Activated CD4-positive, alpha-beta memory T cell treated with anti-CD3 and anti-CD28 coated beads for 36 hours (primary cell): ENCODE measurements at regions not wholly inside any gene's neighbourhood (a gene's known extent, or its start where the extent isn't known, plus 50 kb on each side); places are given as distances from the start of the nearest gene placed in this dataset.

ENCODE experiments used
- CTCF ChIA-PET: fragments of 350-600 bp; sonication (Branson Sonifier 250); formaldehyde crosslinking; loops from one replicate; lab custom pipeline; 2021; ENCODE audit warnings: antibody characterized with exemption, inconsistent platforms; lab: Charles Lee
- POLR2A ChIA-PET: fragments of 350-600 bp; sonication (Branson Sonifier 250); formaldehyde crosslinking; loops from one replicate; lab custom pipeline; 2021; ENCODE audit warnings: antibody characterized with exemption; lab: Charles Lee
- DNase-seq: peaks from one replicate; pipeline ENCODE4 v3.0.0-alpha.2; 2020
- H3K27ac Mint-ChIP-seq: one replicate; pipeline ENCODE4 v1.8.0; 2021; ENCODE audit warnings: mixed read lengths
- H3K27me3 Mint-ChIP-seq: one replicate; pipeline ENCODE4 v1.8.0; 2021; ENCODE audit warnings: mixed read lengths
- H3K36me3 Mint-ChIP-seq: one replicate; pipeline ENCODE4 v1.8.0; 2021; ENCODE audit warnings: mixed read lengths
- H3K4me1 Mint-ChIP-seq: one replicate; pipeline ENCODE4 v1.8.0; 2021; ENCODE audit warnings: low read depth, mixed read lengths
- H3K4me3 Mint-ChIP-seq: one replicate; pipeline ENCODE4 v1.8.0; 2021; ENCODE audit warnings: mild to moderate bottlenecking, mixed read lengths
- H3K9me3 Mint-ChIP-seq: one replicate; pipeline ENCODE4 v1.8.0; 2021; ENCODE audit warnings: mixed read lengths
- intact Hi-C: fragments of 100-400 bp; cut with micrococcal nuclease; formaldehyde crosslinking; loops from one replicate; pipeline ENCODE4 v1.15.1; 2023

DNA sequence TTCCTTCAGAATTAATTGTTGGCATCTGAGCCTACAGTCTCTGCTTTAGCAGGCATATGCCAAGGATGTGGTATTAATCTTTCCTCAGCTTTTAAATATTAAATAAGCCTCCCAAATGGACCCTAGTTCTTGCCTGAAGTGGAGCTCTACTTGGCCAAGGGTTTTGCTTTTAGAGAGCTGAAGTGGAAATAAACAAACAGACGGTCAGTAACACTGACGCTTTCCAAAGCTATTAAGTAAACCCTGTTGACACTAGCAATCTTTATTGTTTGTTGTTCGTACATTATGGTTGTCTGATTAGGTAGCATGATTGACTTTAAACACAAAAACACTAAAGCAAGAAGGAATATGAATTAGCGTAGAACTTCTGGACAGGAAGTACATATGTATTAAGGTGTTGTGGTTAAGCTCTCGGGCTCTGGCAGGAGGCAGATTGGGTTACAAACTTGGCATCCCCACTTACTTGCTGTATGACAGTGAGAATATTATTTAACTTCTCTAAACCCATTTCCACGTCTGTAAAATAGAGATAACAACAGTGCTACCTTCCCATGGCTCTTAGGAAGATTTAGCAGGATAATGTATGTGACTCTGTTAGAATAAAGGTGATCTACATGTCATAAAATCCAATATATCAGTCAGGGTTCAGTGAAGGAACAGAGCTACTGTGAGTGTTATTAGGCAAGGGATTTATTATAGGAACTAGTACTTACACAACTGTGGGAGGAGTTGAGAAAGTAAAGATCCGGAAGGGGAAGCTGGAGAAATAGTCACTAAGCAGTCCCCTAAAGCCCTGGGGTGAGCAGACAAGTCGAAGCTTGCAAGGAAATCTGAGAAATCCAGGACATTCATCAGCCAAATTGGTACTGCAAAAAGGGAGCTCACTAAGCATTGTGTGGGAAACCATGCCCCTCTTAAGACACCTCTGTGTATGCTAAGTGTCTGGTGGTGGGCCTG, 92.2 kb upstream of the ATF7IP start:
- Mint-ChIP-seq H3K27me3 (no peaks in the 10 kb centered on the region), H3K4me1 (peaks cover 11% of the 10 kb centered on the region), H3K4me3 (no peak overlapping the region), H3K9me3 (peaks cover 11% of the 10 kb centered on the region), H3K36me3 (peaks cover 9% of the 10 kb centered on the region), H3K27ac (no peak overlapping the region)
- ChIA-PET CTCF (no interaction called here), POLR2A (interaction anchor here (1.9 kb wide), 1 partner anchor 15 kb away, joined by 5 read pairs; no protein-coding TSS in a partner anchor)
- DNase-seq: no peak
- intact Hi-C loops: no loop called here

DNA sequence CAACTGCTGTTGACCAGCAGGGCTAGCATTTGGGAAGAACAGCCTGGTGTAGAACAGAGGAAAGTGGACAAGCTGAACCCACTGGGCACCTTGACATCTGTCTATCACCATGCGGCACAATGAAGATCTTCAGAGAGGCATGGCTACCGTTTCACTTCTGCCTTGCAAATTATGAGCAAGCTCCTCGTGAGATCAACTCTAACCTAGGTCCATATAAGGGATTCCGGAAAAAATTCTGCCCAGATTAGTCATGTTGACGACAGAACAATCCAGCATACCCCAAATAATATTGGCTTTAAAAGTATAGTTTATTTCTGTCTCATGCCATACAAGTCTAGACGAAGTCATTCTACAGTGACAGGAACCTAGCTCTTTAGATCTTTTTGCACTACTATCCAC, 91.6 kb upstream of the ATF7IP start:
- POLR2A ChIA-PET: interaction anchor here (1.3 to 1.9 kb wide), 2 partner anchors 16 to 92 kb away, joined by 3 to 5 read pairs; partner anchors contain the start of gene ATF7IP
- intact Hi-C loops: no loop called here

DNA sequence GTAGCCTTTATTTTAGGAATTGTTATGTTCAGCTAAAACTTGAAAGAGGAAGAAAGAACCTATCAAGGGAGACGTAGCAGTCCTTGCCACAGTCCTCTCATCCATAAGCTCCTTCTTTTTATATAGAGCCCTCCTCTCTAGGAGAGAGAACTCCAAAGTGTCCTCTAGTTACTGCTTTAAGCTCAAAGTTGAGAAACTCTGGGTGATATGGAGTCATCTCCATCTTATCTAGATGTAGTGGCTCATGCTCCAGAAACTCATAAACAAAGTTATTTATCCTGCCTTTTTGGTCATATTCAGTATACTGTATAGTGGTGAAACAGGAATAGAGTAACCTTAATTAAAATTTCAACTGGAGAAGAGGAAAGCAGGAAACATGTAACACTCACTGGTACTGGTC, 90.4 kb upstream of the ATF7IP start:
- no peak overlapping the region for H3K4me3 Mint-ChIP-seq
- peaks cover 8% of the 10 kb centered on the region for H3K36me3 Mint-ChIP-seq
- no peaks in the 10 kb centered on the region for H3K27me3 Mint-ChIP-seq
- H3K9me3 Mint-ChIP-seq: peaks cover 11% of the 10 kb centered on the region
- ChIA-PET POLR2A (interaction anchor here (1.3 kb wide), 1 partner anchor 90 kb away, joined by 3 read pairs; the partner anchor contains the start of gene ATF7IP), CTCF (interaction anchor here (1.2 kb wide), 1 partner anchor 37 kb away, joined by 3 read pairs; no protein-coding TSS in a partner anchor)
- intact Hi-C loops: no loop called here
- H3K27ac Mint-ChIP-seq: no peak overlapping the region
- no peak for DNase-seq
- peaks cover 14% of the 10 kb centered on the region for H3K4me1 Mint-ChIP-seq

More for the DNA sequence above, 91.6 kb upstream of the ATF7IP start:
- Mint-ChIP-seq H3K9me3 (peaks cover 11% of the 10 kb centered on the region), H3K27ac (no peak overlapping the region), H3K4me1 (peaks cover 11% of the 10 kb centered on the region), H3K27me3 (no peaks in the 10 kb centered on the region), H3K4me3 (no peak overlapping the region), H3K36me3 (peaks cover 9% of the 10 kb centered on the region)
- no peak for DNase-seq
- CTCF ChIA-PET: no interaction called here

DNA sequence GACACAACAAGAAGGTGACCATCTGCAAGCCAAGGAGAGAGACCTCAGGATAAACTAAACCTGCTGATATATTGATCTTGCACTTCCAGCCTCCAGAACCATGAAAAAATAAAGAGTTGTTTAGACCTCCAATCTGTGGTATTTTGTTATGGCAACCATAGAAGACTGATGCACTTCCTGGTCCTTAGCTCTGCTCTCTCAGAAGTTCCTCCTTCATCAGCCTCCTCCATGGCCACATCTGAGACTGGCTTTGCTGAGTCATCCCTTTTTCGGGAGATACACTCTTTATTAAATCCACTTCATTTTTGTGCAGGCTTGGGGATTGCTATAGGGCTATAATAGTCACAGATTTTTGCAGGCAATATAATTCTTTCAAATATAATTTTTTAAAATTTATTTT, 89.6 kb upstream of the ATF7IP start:
- Mint-ChIP-seq H3K36me3 (peaks cover 4% of the 10 kb centered on the region), H3K27ac (no peak overlapping the region), H3K4me3 (no peak overlapping the region), H3K27me3 (no peaks in the 10 kb centered on the region), H3K9me3 (peaks cover 7% of the 10 kb centered on the region), H3K4me1 (peaks cover 16% of the 10 kb centered on the region)
- ChIA-PET CTCF (interaction anchor here (1.2 kb wide), 1 partner anchor 38 kb away, joined by 3 read pairs; no protein-coding TSS in a partner anchor), POLR2A (no interaction called here)
- DNase-seq: no peak
- intact Hi-C loops: no loop called here

DNA sequence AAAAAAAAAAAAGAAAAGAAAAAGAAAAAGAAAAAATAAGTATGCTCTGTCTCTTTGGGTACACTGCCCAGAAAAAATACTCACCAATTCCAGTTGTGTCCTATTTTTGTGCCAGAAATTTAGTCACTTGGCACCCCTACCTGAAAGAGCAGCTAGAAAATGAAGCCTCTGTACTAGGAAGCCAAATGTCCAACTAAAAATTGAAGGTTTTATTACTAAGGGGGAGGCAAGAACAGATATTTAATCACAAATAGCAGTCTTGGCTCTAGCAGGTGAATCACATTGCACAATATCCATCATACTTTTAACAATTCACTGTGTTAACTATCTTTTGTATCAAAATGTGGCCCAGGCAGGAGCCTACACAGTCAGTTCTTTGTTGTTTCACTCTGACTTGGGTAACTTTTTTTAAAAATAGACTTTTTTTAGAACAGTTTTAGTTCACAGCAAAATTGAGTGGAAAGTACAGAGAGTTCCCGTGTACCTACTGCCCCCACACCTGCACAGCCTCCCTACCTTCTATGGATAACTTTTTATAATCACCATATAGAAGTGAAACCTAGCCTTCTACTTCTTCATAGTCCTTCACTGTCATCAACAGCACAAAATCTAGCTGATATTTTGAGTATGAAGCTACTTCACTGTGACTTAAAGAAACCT, 87.1 kb upstream of the ATF7IP start:
- no peak overlapping the region for H3K4me3 Mint-ChIP-seq
- H3K9me3 Mint-ChIP-seq: peaks cover 7% of the 10 kb centered on the region
- CTCF ChIA-PET: interaction anchor here (0.6 to 2.0 kb wide), 2 partner anchors 87 to 491 kb away, joined by 3 to 5 read pairs; partner anchors contain the start of gene ATF7IP
- intact Hi-C loops: no loop called here
- no peak overlapping the region for H3K27ac Mint-ChIP-seq
- peaks cover 2% of the 10 kb centered on the region for H3K36me3 Mint-ChIP-seq
- DNase-seq: no peak
- POLR2A ChIA-PET: no interaction called here
- H3K4me1 Mint-ChIP-seq: peaks cover 11% of the 10 kb centered on the region
- no peaks in the 10 kb centered on the region for H3K27me3 Mint-ChIP-seq

DNA sequence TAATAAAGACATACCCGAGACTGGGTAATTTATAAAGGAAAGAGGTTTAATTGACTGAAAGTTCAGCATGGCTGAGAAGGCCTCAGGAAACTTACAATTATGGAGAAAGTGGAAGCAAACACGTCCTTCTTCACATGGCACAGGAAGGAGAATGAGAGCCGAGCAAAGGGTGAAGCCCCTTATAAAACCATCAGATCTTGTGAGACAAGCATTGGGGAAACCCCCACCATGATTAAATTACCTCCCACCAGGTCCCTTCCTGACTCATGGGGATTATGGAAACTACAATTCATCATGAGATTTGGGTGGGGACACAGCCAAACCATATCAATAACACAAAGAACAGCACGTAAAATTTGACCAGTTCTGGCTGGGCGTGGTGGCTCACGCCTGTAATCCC, 85.6 kb upstream of the ATF7IP start:
- no peak overlapping the region for H3K4me3 Mint-ChIP-seq
- no peak for DNase-seq
- H3K4me1 Mint-ChIP-seq: peaks cover 10% of the 10 kb centered on the region
- intact Hi-C loops: loop anchor here (5.0 kb wide), 1 partner anchor 37 kb away; no protein-coding TSS in a partner anchor
- peaks cover 2% of the 10 kb centered on the region for H3K36me3 Mint-ChIP-seq
- H3K27ac Mint-ChIP-seq: no peak overlapping the region
- H3K9me3 Mint-ChIP-seq: peaks cover 7% of the 10 kb centered on the region
- H3K27me3 Mint-ChIP-seq: no peaks in the 10 kb centered on the region
- CTCF ChIA-PET: no interaction called here
- POLR2A ChIA-PET: no interaction called here

DNA sequence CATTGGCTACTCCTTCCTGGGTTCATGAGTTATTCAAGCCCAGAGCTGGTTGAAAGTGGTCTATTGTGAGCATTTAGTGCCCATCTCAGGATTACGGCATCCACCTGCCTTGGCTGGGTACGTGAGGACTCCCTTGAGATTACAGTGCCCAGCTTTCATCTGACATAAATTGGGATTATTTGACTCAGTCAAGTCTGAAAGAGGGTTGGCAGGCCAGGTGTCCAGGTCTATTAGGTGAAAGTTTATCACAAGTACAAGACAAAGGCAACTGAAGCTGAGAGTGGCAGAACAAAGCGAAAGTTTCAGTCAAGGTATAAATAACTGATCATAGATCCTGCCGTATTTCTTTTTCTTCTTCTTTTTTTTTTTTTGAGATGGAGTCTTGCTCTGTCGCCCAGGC, 84.6 kb upstream of the ATF7IP start:
- POLR2A ChIA-PET: interaction anchor here (1.0 kb wide), 1 partner anchor 92 kb away, joined by 3 read pairs; no protein-coding TSS in a partner anchor
- H3K27me3 Mint-ChIP-seq: no peaks in the 10 kb centered on the region

DNA sequence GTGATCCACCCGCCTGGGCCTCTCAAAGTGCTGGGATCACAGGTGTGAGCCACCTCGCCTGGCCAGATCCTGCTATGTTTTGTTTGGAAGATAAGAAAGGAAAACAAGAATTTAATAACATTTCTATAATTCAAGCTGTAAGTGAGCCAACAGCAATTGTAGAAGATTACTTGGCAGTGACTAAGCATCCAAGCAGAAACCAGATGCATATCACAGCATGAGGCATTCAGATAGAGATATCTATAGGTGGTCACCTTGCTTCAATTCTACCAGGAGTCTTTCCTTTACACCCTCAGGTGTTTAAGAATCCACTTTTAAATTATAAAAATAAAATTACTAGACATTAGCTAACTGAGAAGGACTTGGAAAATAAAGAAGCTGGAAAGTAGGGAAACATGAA, 83.9 kb upstream of the ATF7IP start:
- CTCF ChIA-PET: no interaction called here
- POLR2A ChIA-PET: no interaction called here
- H3K27ac Mint-ChIP-seq: no peak overlapping the region

More for the DNA sequence above, 84.6 kb upstream of the ATF7IP start:
- peaks cover 7% of the 10 kb centered on the region for H3K9me3 Mint-ChIP-seq
- no peak overlapping the region for H3K4me3 Mint-ChIP-seq
- H3K4me1 Mint-ChIP-seq: peaks cover 6% of the 10 kb centered on the region
- peaks cover 2% of the 10 kb centered on the region for H3K36me3 Mint-ChIP-seq
- CTCF ChIA-PET: interaction anchor here (1.2 kb wide), 1 partner anchor 9 kb away, joined by 4 read pairs; no protein-coding TSS in a partner anchor
- DNase-seq: no peak
- intact Hi-C loops: loop anchor here (5.0 kb wide), 1 partner anchor 36 kb away; no protein-coding TSS in a partner anchor
- H3K27ac Mint-ChIP-seq: no peak overlapping the region

DNA sequence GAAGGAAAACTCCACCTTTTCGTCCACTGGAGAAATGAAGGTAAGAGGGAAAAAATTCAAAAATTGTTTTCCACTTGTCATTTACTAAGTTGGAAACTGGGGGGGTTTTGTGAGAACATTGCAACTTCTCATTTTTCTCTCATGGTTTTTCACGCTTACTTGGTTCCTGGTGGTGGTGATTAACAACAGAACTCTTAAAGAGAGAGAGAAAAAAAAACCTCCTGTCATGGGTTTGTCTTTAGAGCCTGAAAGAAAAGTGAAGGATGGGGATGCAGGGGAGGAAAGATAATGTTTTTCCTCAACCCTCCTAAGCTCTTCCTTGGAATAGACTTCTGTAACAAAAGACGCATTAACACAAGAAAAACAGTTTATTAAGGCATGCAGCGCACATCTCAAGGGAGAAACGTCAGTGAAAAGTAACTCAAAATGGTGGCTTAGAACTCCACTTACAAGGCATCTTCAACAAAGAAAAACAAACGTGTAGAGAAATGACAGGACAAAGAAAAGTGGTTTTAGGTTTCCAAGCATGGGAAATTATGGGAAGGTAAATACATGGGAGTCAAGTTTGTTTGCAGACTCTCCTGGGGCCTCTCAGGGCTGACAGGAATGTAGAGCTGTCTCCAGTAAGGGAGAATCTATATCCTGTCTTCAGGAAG, 81.9 kb upstream of the ATF7IP start:
- Mint-ChIP-seq H3K4me1 (peaks cover 5% of the 10 kb centered on the region), H3K27me3 (no peaks in the 10 kb centered on the region), H3K9me3 (peaks cover 7% of the 10 kb centered on the region), H3K4me3 (no peak overlapping the region), H3K27ac (no peak overlapping the region), H3K36me3 (peaks cover 2% of the 10 kb centered on the region)
- ChIA-PET POLR2A (interaction anchor here (0.9 kb wide), 1 partner anchor 26 kb away, joined by 3 read pairs; no protein-coding TSS in a partner anchor), CTCF (no interaction called here)
- DNase-seq: no peak
- intact Hi-C loops: loop anchor here (5.0 kb wide), 1 partner anchor 34 kb away; no protein-coding TSS in a partner anchor

More for the DNA sequence above, 83.9 kb upstream of the ATF7IP start:
- no peak for DNase-seq
- H3K27me3 Mint-ChIP-seq: no peaks in the 10 kb centered on the region
- H3K4me1 Mint-ChIP-seq: peaks cover 5% of the 10 kb centered on the region
- no peak overlapping the region for H3K4me3 Mint-ChIP-seq
- H3K36me3 Mint-ChIP-seq: peaks cover 2% of the 10 kb centered on the region
- intact Hi-C loops: loop anchor here (5.0 kb wide), 1 partner anchor 36 kb away; no protein-coding TSS in a partner anchor
- H3K9me3 Mint-ChIP-seq: peaks cover 7% of the 10 kb centered on the region

DNA sequence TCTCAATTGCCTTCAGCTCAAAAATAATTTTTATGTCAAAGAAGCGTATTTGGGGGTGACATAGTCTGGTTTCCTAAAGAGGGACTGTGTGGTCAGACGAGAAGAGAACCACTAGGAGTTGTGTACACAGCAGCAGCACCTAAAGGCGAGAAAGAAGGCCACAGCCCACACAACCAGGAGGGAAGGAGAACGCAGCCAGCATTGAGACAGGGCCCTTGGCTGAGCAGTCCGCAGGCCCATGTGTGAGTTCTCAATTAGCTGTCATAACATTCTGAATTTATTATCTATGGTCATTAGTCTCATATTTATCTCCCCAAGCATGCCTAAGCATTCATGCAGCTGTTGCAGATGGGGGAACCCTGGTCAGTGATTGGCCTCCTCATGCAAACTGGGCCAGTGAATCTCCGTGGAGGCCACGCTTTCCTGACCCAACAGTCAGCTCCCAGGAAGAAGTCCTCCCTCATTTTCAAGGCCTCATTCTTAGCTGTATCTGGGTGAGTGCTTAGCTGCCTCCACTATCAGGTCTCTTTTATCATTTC, 81.2 kb upstream of the ATF7IP start:
- Mint-ChIP-seq H3K4me1 (peaks cover 5% of the 10 kb centered on the region), H3K9me3 (peaks cover 13% of the 10 kb centered on the region), H3K4me3 (no peak overlapping the region), H3K27ac (no peak overlapping the region), H3K36me3 (peaks cover 4% of the 10 kb centered on the region), H3K27me3 (no peaks in the 10 kb centered on the region)
- DNase-seq: no peak
- CTCF ChIA-PET: interaction anchor here (0.6 to 1.1 kb wide), 2 partner anchors 98 to 173 kb away, joined by 3 read pairs; no protein-coding TSS in a partner anchor
- intact Hi-C loops: loop anchor here (5.0 kb wide), 1 partner anchor 33 kb away; no protein-coding TSS in a partner anchor
- POLR2A ChIA-PET: interaction anchor here (0.9 kb wide), 1 partner anchor 27 kb away, joined by 3 read pairs; no protein-coding TSS in a partner anchor

DNA sequence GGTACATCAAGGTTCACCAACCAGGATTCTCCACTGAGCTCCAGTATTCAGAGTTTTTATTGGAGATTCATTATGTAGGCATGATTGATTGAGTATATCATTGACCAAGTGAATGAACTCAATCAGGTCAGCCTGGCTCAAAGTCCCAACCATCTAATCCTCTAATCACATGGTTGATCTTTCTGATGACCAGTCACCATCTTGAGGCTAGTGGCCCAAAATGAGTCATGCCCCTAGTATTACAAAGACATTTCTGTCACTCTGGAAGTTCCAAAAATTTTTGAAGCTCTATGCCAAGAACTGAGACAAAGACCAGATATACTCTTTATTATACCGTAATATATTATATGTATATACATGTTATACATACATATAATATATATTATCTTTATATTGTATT, 75.9 kb upstream of the ATF7IP start:
- intact Hi-C loops: no loop called here
- H3K4me3 Mint-ChIP-seq: no peak overlapping the region
- H3K36me3 Mint-ChIP-seq: peaks cover 6% of the 10 kb centered on the region
- DNase-seq: no peak
- no peaks in the 10 kb centered on the region for H3K27me3 Mint-ChIP-seq
- no peak overlapping the region for H3K27ac Mint-ChIP-seq
- CTCF ChIA-PET: interaction anchor here (0.7 to 1.2 kb wide), 2 partner anchors 9 to 13 kb away, joined by 3 to 4 read pairs; no protein-coding TSS in a partner anchor
- POLR2A ChIA-PET: no interaction called here
- no peaks in the 10 kb centered on the region for H3K4me1 Mint-ChIP-seq
- peaks cover 22% of the 10 kb centered on the region for H3K9me3 Mint-ChIP-seq
